Activated CD8-positive, alpha-beta T cell treated with anti-CD3 and anti-CD28 coated beads, Interleukin-2, amount 10 ng/mL, durations not matched to agents 7 days and 5 days (primary cell): ENCODE measurements at regions not wholly inside any gene's neighbourhood (a gene's known extent, or its start where the extent isn't known, plus 50 kb on each side); places are given as distances from the start of the nearest gene placed in this dataset.

ENCODE experiments used
- ATAC-seq: fragments of 150-1000 bp; cut with Tn5 transposase; one replicate; pipeline ENCODE4 v1.10.0; 2021; ENCODE audit warnings: moderate library complexity
- CTCF ChIA-PET: fragments of 350-600 bp; sonication (Branson Sonifier 250); formaldehyde crosslinking; loops from one replicate; lab custom pipeline; 2021; ENCODE audit warnings: antibody characterized with exemption; lab: Charles Lee
- POLR2A ChIA-PET: fragments of 350-600 bp; sonication (Branson Sonifier 250); formaldehyde crosslinking; loops from one replicate; lab custom pipeline; 2021; ENCODE audit warnings: antibody characterized with exemption; lab: Charles Lee
- DNase-seq: peaks from one replicate; pipeline ENCODE4 v3.0.0-alpha.2; 2020
- H3K27ac Mint-ChIP-seq: one replicate; pipeline ENCODE4 v1.8.0; 2021; ENCODE audit warnings: mild to moderate bottlenecking, mixed read lengths
- H3K27me3 Mint-ChIP-seq: one replicate; pipeline ENCODE4 v1.8.0; 2021; ENCODE audit warnings: low read depth, mixed read lengths
- H3K36me3 Mint-ChIP-seq: one replicate; pipeline ENCODE4 v1.8.0; 2021; ENCODE audit warnings: low read depth, mixed read lengths
- H3K4me1 Mint-ChIP-seq: one replicate; pipeline ENCODE4 v1.8.0; 2021; ENCODE audit warnings: low read depth, mixed read lengths
- H3K4me3 Mint-ChIP-seq: one replicate; pipeline ENCODE4 v1.8.0; 2021; ENCODE audit warnings: mild to moderate bottlenecking, mixed read lengths
- H3K9me3 Mint-ChIP-seq: one replicate; pipeline ENCODE4 v1.8.0; 2022; ENCODE audit warnings: mixed read lengths; ENCODE audit not compliant: insufficient read depth

- ATAC-seq = no peak
- CTCF ChIA-PET = no interaction called here
Measured at GRCh38 chr2:3082705-3083104, 294.9 kb downstream of the EIPR1 start.

GRCh38 chr2:3079959-3080948 lies 297.4 kb downstream of the EIPR1 start:
- H3K27me3 Mint-ChIP-seq = peaks cover 5% of the 10 kb centered on the region
- no peaks in the 10 kb centered on the region for H3K36me3 Mint-ChIP-seq
- no peak overlapping the region for H3K4me3 Mint-ChIP-seq
- ATAC-seq (no peak), DNase-seq (no peak)
- ChIA-PET POLR2A (no interaction called here), CTCF (no interaction called here)
- H3K4me1 Mint-ChIP-seq = no peaks in the 10 kb centered on the region
- no peak overlapping the region for H3K27ac Mint-ChIP-seq
- no peaks in the 10 kb centered on the region for H3K9me3 Mint-ChIP-seq

More at GRCh38 chr2:3082705-3083104, 294.9 kb downstream of the EIPR1 start:
- no peak for DNase-seq
- H3K9me3 Mint-ChIP-seq = no peaks in the 10 kb centered on the region
- peaks cover 5% of the 10 kb centered on the region for H3K27me3 Mint-ChIP-seq
- H3K36me3 Mint-ChIP-seq = no peaks in the 10 kb centered on the region
- H3K27ac Mint-ChIP-seq = no peak overlapping the region
- no peaks in the 10 kb centered on the region for H3K4me1 Mint-ChIP-seq
- no peak overlapping the region for H3K4me3 Mint-ChIP-seq
- POLR2A ChIA-PET = no interaction called here

GRCh38 chr2:3079466-3079865 lies 298.2 kb downstream of the EIPR1 start:
- ATAC-seq (no peak), DNase-seq (no peak)
- ChIA-PET CTCF (no interaction called here), POLR2A (no interaction called here)
- Mint-ChIP-seq H3K27me3 (peaks cover 5% of the 10 kb centered on the region), H3K4me3 (no peak overlapping the region), H3K9me3 (no peaks in the 10 kb centered on the region), H3K27ac (no peak overlapping the region), H3K4me1 (no peaks in the 10 kb centered on the region), H3K36me3 (no peaks in the 10 kb centered on the region)

GRCh38 chr2:3078684-3079083 lies 298.9 kb downstream of the EIPR1 start:
- H3K27me3 Mint-ChIP-seq = peaks cover 5% of the 10 kb centered on the region
- ATAC-seq (no peak), DNase-seq (no peak)
- ChIA-PET POLR2A (no interaction called here), CTCF (no interaction called here)
- H3K4me3 Mint-ChIP-seq = no peak overlapping the region
- H3K36me3 Mint-ChIP-seq = no peaks in the 10 kb centered on the region
- no peaks in the 10 kb centered on the region for H3K9me3 Mint-ChIP-seq
- H3K4me1 Mint-ChIP-seq = no peaks in the 10 kb centered on the region
- H3K27ac Mint-ChIP-seq = no peak overlapping the region

- no peak for ATAC-seq
- Mint-ChIP-seq H3K36me3 (no peaks in the 10 kb centered on the region), H3K9me3 (no peaks in the 10 kb centered on the region), H3K4me3 (no peak overlapping the region), H3K27me3 (no peaks in the 10 kb centered on the region), H3K4me1 (no peaks in the 10 kb centered on the region), H3K27ac (no peak overlapping the region)
- no peak for DNase-seq
- ChIA-PET POLR2A (no interaction called here), CTCF (no interaction called here)
Measured at GRCh38 chr2:3076848-3077642, 300.6 kb downstream of the EIPR1 start.

GRCh38 chr2:3075991-3076340 lies 301.7 kb downstream of the EIPR1 start:
- DNase-seq (no peak), ATAC-seq (no peak)
- no peak overlapping the region for H3K4me3 Mint-ChIP-seq
- no peak overlapping the region for H3K27ac Mint-ChIP-seq
- no peaks in the 10 kb centered on the region for H3K9me3 Mint-ChIP-seq
- no peaks in the 10 kb centered on the region for H3K4me1 Mint-ChIP-seq
- no peaks in the 10 kb centered on the region for H3K27me3 Mint-ChIP-seq
- no peaks in the 10 kb centered on the region for H3K36me3 Mint-ChIP-seq
- POLR2A ChIA-PET = no interaction called here
- CTCF ChIA-PET = no interaction called here

GRCh38 chr2:3075316-3075990 lies 302.2 kb downstream of the EIPR1 start:
- no peaks in the 10 kb centered on the region for H3K36me3 Mint-ChIP-seq
- ATAC-seq (no peak), DNase-seq (no peak)
- H3K27ac Mint-ChIP-seq = no peak overlapping the region
- no peaks in the 10 kb centered on the region for H3K9me3 Mint-ChIP-seq
- CTCF ChIA-PET = no interaction called here
- no peaks in the 10 kb centered on the region for H3K27me3 Mint-ChIP-seq
- no peaks in the 10 kb centered on the region for H3K4me1 Mint-ChIP-seq
- no peak overlapping the region for H3K4me3 Mint-ChIP-seq
- POLR2A ChIA-PET = no interaction called here

- DNase-seq = no peak
- CTCF ChIA-PET = no interaction called here
- H3K36me3 Mint-ChIP-seq = no peaks in the 10 kb centered on the region
- H3K9me3 Mint-ChIP-seq = no peaks in the 10 kb centered on the region
- POLR2A ChIA-PET = no interaction called here
- no peaks in the 10 kb centered on the region for H3K4me1 Mint-ChIP-seq
- no peak for ATAC-seq
- no peak overlapping the region for H3K27ac Mint-ChIP-seq
- no peak overlapping the region for H3K4me3 Mint-ChIP-seq
- no peaks in the 10 kb centered on the region for H3K27me3 Mint-ChIP-seq
Measured at GRCh38 chr2:3073704-3074103, 303.9 kb downstream of the EIPR1 start.

GRCh38 chr2:3073041-3073595 lies 304.5 kb downstream of the EIPR1 start:
- no peaks in the 10 kb centered on the region for H3K36me3 Mint-ChIP-seq
- POLR2A ChIA-PET = no interaction called here
- no peaks in the 10 kb centered on the region for H3K27me3 Mint-ChIP-seq
- H3K4me3 Mint-ChIP-seq = no peak overlapping the region
- no peaks in the 10 kb centered on the region for H3K4me1 Mint-ChIP-seq
- DNase-seq (no peak), ATAC-seq (no peak)
- no peaks in the 10 kb centered on the region for H3K9me3 Mint-ChIP-seq
- H3K27ac Mint-ChIP-seq = no peak overlapping the region
- CTCF ChIA-PET = no interaction called here

GRCh38 chr2:3071685-3072263 lies 305.8 kb downstream of the EIPR1 start:
- ChIA-PET CTCF (no interaction called here), POLR2A (no interaction called here)
- Mint-ChIP-seq H3K27me3 (no peaks in the 10 kb centered on the region), H3K9me3 (no peaks in the 10 kb centered on the region), H3K36me3 (no peaks in the 10 kb centered on the region), H3K27ac (no peak overlapping the region), H3K4me1 (no peaks in the 10 kb centered on the region), H3K4me3 (no peak overlapping the region)
- ATAC-seq (no peak), DNase-seq (no peak)

GRCh38 chr2:3066831-3067230 lies 310.8 kb downstream of the EIPR1 start:
- CTCF ChIA-PET = no interaction called here
- DNase-seq = no peak

More at GRCh38 chr2:3066831-3067230, 310.8 kb downstream of the EIPR1 start:
- POLR2A ChIA-PET = no interaction called here
- H3K9me3 Mint-ChIP-seq = no peaks in the 10 kb centered on the region
- no peak overlapping the region for H3K4me3 Mint-ChIP-seq
- no peaks in the 10 kb centered on the region for H3K27me3 Mint-ChIP-seq
- ATAC-seq = no peak
- H3K4me1 Mint-ChIP-seq = no peaks in the 10 kb centered on the region
- no peaks in the 10 kb centered on the region for H3K36me3 Mint-ChIP-seq
- no peak overlapping the region for H3K27ac Mint-ChIP-seq
